GM10266 (cell line): ENCODE measurements at regions not wholly inside any gene's neighbourhood (a gene's known extent, or its start where the extent isn't known, plus 50 kb on each side); places are given as distances from the start of the nearest gene placed in this dataset.

Experiments
- DNase-seq: peaks from one replicate; pipeline ENCODE4 v3.0.0; 2012; ENCODE audit errors: extremely low spot score
- CTCF ChIP-seq: IDR thresholded peaks from 2 replicates; pipeline ENCODE4 v1.5.1; 2012; ENCODE audit warnings: mild to moderate bottlenecking, low read depth; ENCODE audit not compliant: control insufficient read depth, insufficient read depth; ENCODE audit errors: missing control alignments

- no peak for TF ChIP-seq CTCF
- no peak for DNase-seq
Observed at GRCh38 chr12:19687371-19687770, 248.1 kb downstream of the AEBP2 start.

- no peak for DNase-seq
Observed at GRCh38 chr12:19688532-19688931, 249.2 kb downstream of the AEBP2 start.

GRCh38 chr12:19689226-19689625 is 249.9 kb downstream of the AEBP2 start:
- no peak for DNase-seq
- TF ChIP-seq CTCF = no peak

More at GRCh38 chr12:19688532-19688931, 249.2 kb downstream of the AEBP2 start:
- no peak for TF ChIP-seq CTCF

DNA sequence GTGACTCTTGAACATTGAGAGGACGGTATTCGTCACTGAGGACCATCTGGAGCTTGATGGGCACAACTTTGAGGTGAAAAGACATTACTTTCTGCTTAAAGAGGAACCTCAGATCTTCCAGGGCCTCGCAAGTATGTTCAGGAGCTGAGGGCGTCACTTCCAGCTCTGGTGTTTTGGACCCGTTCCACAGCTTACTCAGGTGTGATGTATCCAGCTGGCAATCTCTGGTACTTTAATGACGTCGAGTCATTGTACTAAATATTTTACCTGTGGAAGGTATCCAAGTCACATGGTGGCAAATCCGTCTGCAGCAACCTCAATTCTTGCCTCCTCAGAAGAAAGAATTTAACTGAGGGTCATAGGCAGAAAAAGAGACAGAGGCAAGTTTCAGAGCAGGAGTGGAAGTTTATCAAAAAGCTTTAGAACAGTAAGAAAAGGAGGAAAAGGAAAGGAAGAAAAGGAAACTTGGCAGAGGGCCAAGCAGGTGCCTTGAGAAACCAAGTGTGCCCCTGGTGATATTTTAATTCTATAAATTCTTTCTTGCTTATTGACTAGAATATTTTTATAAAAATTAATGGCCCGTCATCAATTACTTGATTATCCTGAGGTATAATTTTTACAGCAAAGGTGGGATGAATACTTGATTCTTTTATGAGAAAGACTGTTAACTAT is 250.6 kb downstream of the AEBP2 start:
- no peak for DNase-seq
- TF ChIP-seq CTCF = no peak

- DNase-seq = no peak
- TF ChIP-seq CTCF = no peak
Observed at GRCh38 chr12:19692091-19692490, 252.8 kb downstream of the AEBP2 start.

DNA sequence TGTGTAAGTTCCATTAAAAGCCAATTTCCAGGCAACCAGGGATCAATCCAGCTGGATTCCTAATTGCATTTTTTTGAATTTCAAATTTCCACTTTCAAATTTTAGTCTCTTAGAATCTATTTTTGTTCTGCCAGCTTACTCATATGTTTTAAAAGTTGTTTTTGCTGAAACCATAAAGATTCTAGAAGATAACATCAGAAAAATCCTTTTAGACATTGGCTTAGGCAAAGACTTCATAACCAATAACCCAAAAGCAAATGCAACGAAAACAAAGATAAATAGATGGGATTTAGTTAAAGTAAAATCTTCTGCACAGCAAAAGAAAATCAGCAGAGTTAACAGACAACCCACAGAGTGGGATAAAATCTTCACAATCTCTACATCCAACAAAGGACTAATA is 253.3 kb downstream of the AEBP2 start:
- TF ChIP-seq CTCF = no peak

DNA sequence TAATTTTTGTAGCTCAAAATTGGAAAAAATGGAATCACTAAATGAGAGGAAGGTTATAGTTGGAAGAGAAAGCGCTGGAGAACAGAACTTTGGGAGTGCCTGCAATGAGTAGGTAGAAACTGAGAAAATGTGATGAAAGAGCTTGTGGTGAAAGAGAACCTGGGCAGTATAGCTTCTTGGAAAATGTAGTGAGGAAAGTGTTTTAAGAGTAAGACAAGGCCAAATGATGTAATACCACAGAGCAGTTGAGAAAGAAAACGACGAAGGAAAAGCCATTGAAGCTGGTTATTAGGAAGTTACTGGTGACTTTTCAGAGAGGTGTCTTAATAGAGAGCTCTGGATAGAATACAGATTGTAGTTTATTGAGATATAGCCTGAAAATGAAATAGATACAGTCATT is 255.3 kb downstream of the AEBP2 start:
- no peak for DNase-seq
- TF ChIP-seq CTCF = no peak

More for the DNA sequence above, 253.3 kb downstream of the AEBP2 start:
- DNase-seq = no peak
